Neural cell (in vitro differentiated cells): ENCODE measurements at regions not wholly inside any gene's neighbourhood (a gene's known extent, or its start where the extent isn't known, plus 50 kb on each side); places are given as distances from the start of the nearest gene placed in this dataset.

Experiments used
- H2AFZ ChIP-seq: fragments of 200-600, 300-800 bp; sonication (generic), shearing (Covaris generic); 2 replicates; pipeline ENCODE4 v1.6.0; 2014; ENCODE audit warnings: low read depth, mild to moderate bottlenecking, antibody characterized with exemption, low read length, moderate library complexity
- H3F3A ChIP-seq: fragments of 200-600 bp; shearing (Covaris generic); 2 replicates; pipeline ENCODE4 v1.6.1; 2016; ENCODE audit warnings: mild to moderate bottlenecking, moderate library complexity, mixed read lengths, antibody characterized with exemption, low read length; ENCODE audit not compliant: insufficient read depth, poor library complexity, severe bottlenecking
- H3K27ac ChIP-seq: fragments of 200-600, 300-800 bp; sonication (generic), shearing (Covaris generic); 2 replicates; pipeline ENCODE4 v1.5.1; 2014; ENCODE audit warnings: mild to moderate bottlenecking, low read length, moderate library complexity
- H3K27me3 ChIP-seq: fragments of 300-800, 200-600 bp; sonication (generic), shearing (Covaris generic); 2 replicates; pipeline ENCODE4 v1.6.0; 2014; ENCODE audit warnings: mild to moderate bottlenecking, low read depth, low read length, moderate library complexity; ENCODE audit not compliant: insufficient read depth
- H3K36me3 ChIP-seq: fragments of 300-800, 200-600 bp; sonication (generic), shearing (Covaris generic); 2 replicates; pipeline ENCODE4 v1.5.1; 2014; ENCODE audit warnings: mild to moderate bottlenecking, antibody characterized with exemption, low read length, moderate library complexity; ENCODE audit not compliant: insufficient read depth
- H3K4me2 ChIP-seq: fragments of 300-800, 200-600 bp; sonication (generic), shearing (Covaris generic); 2 replicates; pipeline ENCODE4 v1.6.0; 2014; ENCODE audit warnings: mild to moderate bottlenecking, low read length
- H3K4me3 ChIP-seq: fragments of 300-800, 200-600 bp; sonication (generic), shearing (Covaris generic); 2 replicates; pipeline ENCODE4 v1.5.1; 2014; ENCODE audit warnings: mild to moderate bottlenecking, low read length, moderate library complexity
- H3K79me2 ChIP-seq: fragments of 200-600 bp; shearing (Covaris generic); replicated peaks from 2 replicates; pipeline ENCODE4 v1.6.0; 2014; ENCODE audit warnings: mild to moderate bottlenecking, low read length, moderate library complexity; ENCODE audit not compliant: insufficient read depth
- H3K9ac ChIP-seq: fragments of 300-800, 200-600 bp; sonication (generic), shearing (Covaris generic); 2 replicates; pipeline ENCODE4 v1.6.1; 2016; ENCODE audit warnings: mild to moderate bottlenecking, low read length, mixed read lengths
- H3K9me2 ChIP-seq: fragments of 200-600 bp; shearing (Covaris generic); 2 replicates; pipeline ENCODE4 v1.6.1; 2016; ENCODE audit warnings: mild to moderate bottlenecking, low read length, mixed read lengths; ENCODE audit not compliant: insufficient read depth
- H3K9me3 ChIP-seq: fragments of 200-600, 300-800 bp; sonication (generic), shearing (Covaris generic); 2 replicates; pipeline ENCODE4 v1.6.1; 2016; ENCODE audit warnings: mild to moderate bottlenecking, mixed run types, low read length, moderate library complexity, mixed read lengths
- H4K20me1 ChIP-seq: fragments of 200-600 bp; shearing (Covaris generic); 2 replicates; pipeline ENCODE4 v1.6.1; 2016; ENCODE audit warnings: mild to moderate bottlenecking, mixed run types; ENCODE audit not compliant: insufficient read depth
- EP300 ChIP-seq: fragments of 450-650 bp; conservative IDR thresholded peaks from 2 replicates; pipeline ENCODE4 v1.6.1; 2014; ENCODE audit warnings: antibody characterized with exemption, mild to moderate bottlenecking, moderate library complexity; ENCODE audit not compliant: poor library complexity, severe bottlenecking
- EZH2 ChIP-seq: fragments of 200-600, 300-800 bp; shearing (Covaris generic), sonication (generic); IDR thresholded peaks from 2 replicates; pipeline ENCODE4 v1.6.1; 2014; ENCODE audit warnings: antibody characterized with exemption, low read length, borderline replicate concordance, mild to moderate bottlenecking; ENCODE audit not compliant: insufficient read depth, poor library complexity, severe bottlenecking
- MXI1 ChIP-seq: fragments of 450-650 bp; conservative IDR thresholded peaks from 2 replicates; pipeline ENCODE4 v1.6.1; 2014; ENCODE audit warnings: antibody characterized with exemption, mild to moderate bottlenecking; ENCODE audit not compliant: poor library complexity, severe bottlenecking
- POLR2AphosphoS5 ChIP-seq: IDR thresholded peaks from 2 replicates; pipeline ENCODE4 v1.6.1; 2012
- RAD21 ChIP-seq: fragments of 450-650 bp; conservative IDR thresholded peaks from 2 replicates; pipeline ENCODE4 v1.6.1; 2014; ENCODE audit warnings: antibody characterized with exemption, mild to moderate bottlenecking, moderate library complexity
- REST ChIP-seq: IDR thresholded peaks from 2 replicates; pipeline ENCODE4 v1.6.1; 2012; ENCODE audit warnings: borderline replicate concordance
- SMC3 ChIP-seq: fragments of 450-650 bp; conservative IDR thresholded peaks from 2 replicates; pipeline ENCODE4 v1.6.1; 2014; ENCODE audit warnings: antibody characterized with exemption, mild to moderate bottlenecking, moderate library complexity; ENCODE audit not compliant: poor library complexity
- TAF1 ChIP-seq: IDR thresholded peaks from 2 replicates; pipeline ENCODE4 v1.6.1; 2012; ENCODE audit warnings: low read depth
- TF ChIP-seq, protein P1 (sequence below): fragments of 450-650 bp; IDR thresholded peaks from 2 replicates; pipeline ENCODE4 v1.5.1; 2014; ENCODE audit warnings: antibody characterized with exemption, mild to moderate bottlenecking, moderate library complexity; ENCODE audit not compliant: poor library complexity, severe bottlenecking

GRCh38 chr21:14826630-14827029 lies 238.2 kb downstream of the NRIP1 start:
- Histone ChIP-seq H3K79me2 (no peaks in the 10 kb centered on the region), H3K27ac (no peak overlapping the region), H3F3A (no peaks in the 10 kb centered on the region), H3K9me2 (no peaks in the 10 kb centered on the region), H3K9ac (no peak overlapping the region), H3K36me3 (no peaks in the 10 kb centered on the region), H3K27me3 (no peaks in the 10 kb centered on the region), H3K4me3 (no peak overlapping the region), H4K20me1 (no peaks in the 10 kb centered on the region), H3K4me2 (no peak overlapping the region), H3K9me3 (no peaks in the 10 kb centered on the region), H2AFZ (no peak overlapping the region)
- no peak for TF ChIP-seq REST
- no peak for TF ChIP-seq EZH2
- TF ChIP-seq RAD21: no peak
- no peak for TF ChIP-seq POLR2AphosphoS5
- TF ChIP-seq, protein P1, sequence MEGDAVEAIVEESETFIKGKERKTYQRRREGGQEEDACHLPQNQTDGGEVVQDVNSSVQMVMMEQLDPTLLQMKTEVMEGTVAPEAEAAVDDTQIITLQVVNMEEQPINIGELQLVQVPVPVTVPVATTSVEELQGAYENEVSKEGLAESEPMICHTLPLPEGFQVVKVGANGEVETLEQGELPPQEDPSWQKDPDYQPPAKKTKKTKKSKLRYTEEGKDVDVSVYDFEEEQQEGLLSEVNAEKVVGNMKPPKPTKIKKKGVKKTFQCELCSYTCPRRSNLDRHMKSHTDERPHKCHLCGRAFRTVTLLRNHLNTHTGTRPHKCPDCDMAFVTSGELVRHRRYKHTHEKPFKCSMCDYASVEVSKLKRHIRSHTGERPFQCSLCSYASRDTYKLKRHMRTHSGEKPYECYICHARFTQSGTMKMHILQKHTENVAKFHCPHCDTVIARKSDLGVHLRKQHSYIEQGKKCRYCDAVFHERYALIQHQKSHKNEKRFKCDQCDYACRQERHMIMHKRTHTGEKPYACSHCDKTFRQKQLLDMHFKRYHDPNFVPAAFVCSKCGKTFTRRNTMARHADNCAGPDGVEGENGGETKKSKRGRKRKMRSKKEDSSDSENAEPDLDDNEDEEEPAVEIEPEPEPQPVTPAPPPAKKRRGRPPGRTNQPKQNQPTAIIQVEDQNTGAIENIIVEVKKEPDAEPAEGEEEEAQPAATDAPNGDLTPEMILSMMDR: no peak
- TF ChIP-seq TAF1: no peak
- no peak for TF ChIP-seq EP300
- TF ChIP-seq SMC3: no peak
- TF ChIP-seq MXI1: no peak

GRCh38 chr21:14825514-14825974 lies 239.3 kb downstream of the NRIP1 start:
- Histone ChIP-seq H3K9ac (no peak overlapping the region), H3F3A (no peaks in the 10 kb centered on the region)
- TF ChIP-seq POLR2AphosphoS5: no peak
- TF ChIP-seq TAF1: no peak
- TF ChIP-seq SMC3: no peak
- no peak for TF ChIP-seq MXI1
- TF ChIP-seq EP300: no peak
- TF ChIP-seq EZH2: no peak
- TF ChIP-seq RAD21: no peak
- TF ChIP-seq REST: no peak
- TF ChIP-seq, protein P1: no peak

More at GRCh38 chr21:14825514-14825974, 239.3 kb downstream of the NRIP1 start:
- no peaks in the 10 kb centered on the region for H3K9me3 ChIP-seq
- H3K4me3 ChIP-seq: no peak overlapping the region
- no peaks in the 10 kb centered on the region for H3K36me3 ChIP-seq
- H3K4me2 ChIP-seq: no peak overlapping the region
- H2AFZ ChIP-seq: no peak overlapping the region
- H4K20me1 ChIP-seq: no peaks in the 10 kb centered on the region
- H3K27ac ChIP-seq: no peak overlapping the region
- no peaks in the 10 kb centered on the region for H3K9me2 ChIP-seq
- H3K79me2 ChIP-seq: no peaks in the 10 kb centered on the region
- H3K27me3 ChIP-seq: no peaks in the 10 kb centered on the region
